Activated naive CD4-positive, alpha-beta T cell treated with anti-CD3 and anti-CD28 coated beads, Interleukin-2, amount 10 ng/mL, durations not matched to agents 7 days and 5 days (primary cell): ENCODE measurements at regions not wholly inside any gene's neighbourhood (a gene's known extent, or its start where the extent isn't known, plus 50 kb on each side); places are given as distances from the start of the nearest gene placed in this dataset.
A peak's percentile ranks its signal among the peaks of the same experiment; 100 is the strongest.
"Not testable (repeated sequence)": the region's sequence is repeated elsewhere in the genome, so short reads cannot be mapped to it uniquely, and the experiment has no call there.

Experiments used
- CTCF ChIA-PET: fragments of 350-600 bp; sonication (Branson Sonifier 250); formaldehyde crosslinking; loops from one replicate; lab custom pipeline; 2021; ENCODE audit warnings: antibody characterized with exemption; lab: Charles Lee
- DNase-seq: peaks from one replicate; pipeline ENCODE4 v3.0.0-alpha.2; 2020
- H3K27ac Mint-ChIP-seq: one replicate; pipeline ENCODE4 v1.8.0; 2021; ENCODE audit warnings: mild to moderate bottlenecking, moderate library complexity, mixed read lengths
- H3K27me3 Mint-ChIP-seq: one replicate; pipeline ENCODE4 v1.8.0; 2021; ENCODE audit warnings: mild to moderate bottlenecking, mixed read lengths
- H3K36me3 Mint-ChIP-seq: one replicate; pipeline ENCODE4 v1.8.0; 2021; ENCODE audit warnings: mixed read lengths
- H3K4me1 Mint-ChIP-seq: one replicate; pipeline ENCODE4 v1.8.0; 2021; ENCODE audit warnings: mixed read lengths
- H3K4me3 Mint-ChIP-seq: one replicate; pipeline ENCODE4 v1.8.0; 2021; ENCODE audit warnings: mild to moderate bottlenecking, moderate library complexity, mixed read lengths
- H3K9me3 Mint-ChIP-seq: one replicate; pipeline ENCODE4 v1.8.0; 2021; ENCODE audit warnings: mixed read lengths

DNA sequence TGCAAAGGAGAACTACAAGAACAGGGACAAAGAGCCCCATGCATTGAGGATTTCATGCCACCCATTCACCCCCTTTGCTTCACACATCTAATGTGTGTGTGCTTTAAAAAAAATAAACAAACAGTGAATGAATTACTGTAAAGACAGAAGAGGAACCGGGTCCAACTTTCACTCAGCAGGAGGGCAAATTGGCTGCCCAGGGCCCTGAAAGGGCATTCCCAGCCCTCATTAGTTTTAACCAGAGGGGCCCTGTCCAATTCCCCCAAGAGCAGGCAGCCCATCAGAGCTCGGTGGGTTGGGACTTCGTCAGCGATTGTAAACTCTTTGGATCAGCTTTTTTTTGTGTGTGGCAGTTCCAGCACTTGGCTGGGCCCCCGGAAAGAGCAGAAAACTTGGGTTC lies 73.6 kb upstream of the PDZD8 start:
- Mint-ChIP-seq H3K9me3 (peaks cover 31% of the 10 kb centered on the region), H3K27me3 (peaks cover 5% of the 10 kb centered on the region), H3K27ac (no peak overlapping the region), H3K4me3 (no peak overlapping the region), H3K4me1 (no peaks in the 10 kb centered on the region), H3K36me3 (peaks cover 3% of the 10 kb centered on the region)
- DNase-seq: no peak
- CTCF ChIA-PET: interaction anchor here (1.0 to 1.4 kb wide), 2 partner anchors 9 to 13 kb away, joined by 3 to 4 read pairs; no protein-coding TSS in a partner anchor

GRCh38 chr10:117445992-117446391 lies 70.8 kb upstream of the PDZD8 start:
- no peak overlapping the region for H3K27ac Mint-ChIP-seq
- peaks cover 14% of the 10 kb centered on the region for H3K27me3 Mint-ChIP-seq
- peaks cover 29% of the 10 kb centered on the region for H3K9me3 Mint-ChIP-seq
- CTCF ChIA-PET: no interaction called here
- no peaks in the 10 kb centered on the region for H3K4me1 Mint-ChIP-seq
- H3K36me3 Mint-ChIP-seq: peaks cover 3% of the 10 kb centered on the region
- H3K4me3 Mint-ChIP-seq: no peak overlapping the region
- DNase-seq: no peak

DNA sequence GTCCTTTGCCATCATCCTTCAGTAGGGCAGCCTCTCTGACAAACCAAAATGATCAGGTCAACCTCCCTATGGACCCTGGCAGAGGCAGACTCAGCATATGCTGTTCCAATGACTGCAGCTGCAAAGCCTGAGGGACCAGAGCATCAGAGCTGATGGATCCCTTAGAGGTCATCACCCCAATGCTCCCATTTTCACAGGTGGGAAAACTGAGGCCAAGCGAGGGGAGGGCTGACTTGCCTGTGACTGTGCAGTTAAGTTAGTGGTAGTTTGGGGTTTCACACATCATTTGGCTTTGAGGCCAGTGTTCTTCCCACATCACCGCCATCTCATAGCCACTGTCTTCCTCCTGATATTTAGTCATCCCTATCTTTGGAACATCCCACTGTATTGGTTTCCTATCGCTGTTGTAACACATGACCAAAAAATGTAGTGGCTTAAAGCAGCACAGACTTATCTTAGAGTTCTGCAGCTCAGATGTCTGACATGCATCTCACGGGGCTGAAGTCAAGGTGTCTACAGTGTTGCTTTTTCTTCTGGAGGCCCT lies 69.3 kb upstream of the PDZD8 start:
- CTCF ChIA-PET: no interaction called here
- Mint-ChIP-seq H3K27me3 (peaks cover 18% of the 10 kb centered on the region), H3K4me1 (no peaks in the 10 kb centered on the region), H3K4me3 (no peak overlapping the region), H3K36me3 (peaks cover 3% of the 10 kb centered on the region), H3K9me3 (peaks cover 29% of the 10 kb centered on the region), H3K27ac (no peak overlapping the region)
- no peak for DNase-seq

GRCh38 chr10:117443686-117444041 lies 68.4 kb upstream of the PDZD8 start:
- H3K27me3 Mint-ChIP-seq: peaks cover 18% of the 10 kb centered on the region
- no peak for DNase-seq
- CTCF ChIA-PET: no interaction called here
- H3K4me3 Mint-ChIP-seq: no peak overlapping the region
- H3K4me1 Mint-ChIP-seq: no peaks in the 10 kb centered on the region
- H3K27ac Mint-ChIP-seq: no peak overlapping the region
- H3K36me3 Mint-ChIP-seq: peaks cover 3% of the 10 kb centered on the region
- H3K9me3 Mint-ChIP-seq: peaks cover 29% of the 10 kb centered on the region

DNA sequence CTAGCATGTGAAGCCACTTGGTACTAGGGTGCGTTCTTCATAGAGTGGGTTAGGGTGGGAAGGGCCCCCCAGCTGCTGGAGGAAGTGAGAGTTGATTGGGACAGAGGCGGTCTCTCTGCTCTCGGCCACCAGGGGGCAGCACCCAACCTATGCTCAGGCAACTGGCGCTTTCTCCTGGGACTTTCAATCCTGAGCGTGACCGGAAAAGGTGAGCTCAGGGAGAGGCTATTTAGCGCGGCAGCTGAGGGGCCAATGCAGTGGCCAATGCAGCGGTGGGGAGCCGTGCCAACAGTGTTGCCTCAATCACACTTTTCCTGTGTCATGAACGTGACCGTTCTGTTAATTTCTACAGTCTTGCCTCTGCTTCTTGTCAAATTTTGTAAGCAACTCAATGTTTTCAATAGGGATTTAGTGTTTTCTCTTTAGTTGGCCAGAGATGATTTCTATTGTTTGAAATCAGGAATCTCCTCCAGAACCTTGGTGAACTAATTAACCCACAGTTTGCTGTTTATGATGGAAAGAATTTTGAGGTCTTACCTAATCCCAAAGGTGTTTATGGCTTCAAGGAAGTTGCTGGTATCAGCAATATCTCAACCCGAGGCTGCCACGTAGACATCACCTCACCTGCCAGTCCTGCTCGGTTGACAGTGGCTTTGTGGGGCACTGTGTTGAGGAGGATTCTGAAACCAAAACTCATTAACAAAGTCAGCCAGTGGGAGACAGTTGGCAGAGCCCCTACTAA lies 67.9 kb upstream of the PDZD8 start:
- no peaks in the 10 kb centered on the region for H3K4me1 Mint-ChIP-seq
- CTCF ChIA-PET: interaction anchor here (1.0 to 2.2 kb wide), 7 partner anchors 9 to 801 kb away, joined by 3 to 11 read pairs (median 4); no protein-coding TSS in a partner anchor
- peaks cover 3% of the 10 kb centered on the region for H3K36me3 Mint-ChIP-seq
- H3K4me3 Mint-ChIP-seq: no peak overlapping the region
- H3K9me3 Mint-ChIP-seq: peaks cover 27% of the 10 kb centered on the region
- peak; percentile 63 for DNase-seq
- H3K27ac Mint-ChIP-seq: no peak overlapping the region
- peaks cover 18% of the 10 kb centered on the region for H3K27me3 Mint-ChIP-seq

DNA sequence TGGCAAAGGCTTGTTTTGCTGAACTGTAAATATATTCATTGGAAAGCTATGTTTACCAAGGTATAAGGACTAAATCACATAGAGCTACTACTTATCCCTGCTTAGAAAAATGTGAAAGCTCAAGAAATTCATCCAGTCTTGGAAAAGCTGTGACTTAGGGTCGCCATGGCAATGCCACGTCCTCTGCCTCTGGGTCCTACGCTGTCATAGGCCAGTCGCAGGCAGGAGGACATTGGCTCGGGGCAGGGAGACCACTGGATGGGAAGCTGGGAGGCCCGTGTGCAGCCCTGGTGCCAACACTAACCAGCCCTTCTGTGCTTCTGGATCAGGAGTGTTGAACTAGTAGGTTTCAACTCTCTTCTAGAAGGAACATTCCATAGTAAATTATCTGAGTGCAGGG lies 67.3 kb upstream of the PDZD8 start:
- no peak overlapping the region for H3K4me3 Mint-ChIP-seq
- no peak for DNase-seq
- peaks cover 27% of the 10 kb centered on the region for H3K9me3 Mint-ChIP-seq
- no peaks in the 10 kb centered on the region for H3K4me1 Mint-ChIP-seq
- H3K36me3 Mint-ChIP-seq: peaks cover 3% of the 10 kb centered on the region
- CTCF ChIA-PET: interaction anchor here (1.0 to 2.2 kb wide), 7 partner anchors 10 to 801 kb away, joined by 3 to 11 read pairs (median 4); no protein-coding TSS in a partner anchor
- peaks cover 18% of the 10 kb centered on the region for H3K27me3 Mint-ChIP-seq
- H3K27ac Mint-ChIP-seq: no peak overlapping the region

DNA sequence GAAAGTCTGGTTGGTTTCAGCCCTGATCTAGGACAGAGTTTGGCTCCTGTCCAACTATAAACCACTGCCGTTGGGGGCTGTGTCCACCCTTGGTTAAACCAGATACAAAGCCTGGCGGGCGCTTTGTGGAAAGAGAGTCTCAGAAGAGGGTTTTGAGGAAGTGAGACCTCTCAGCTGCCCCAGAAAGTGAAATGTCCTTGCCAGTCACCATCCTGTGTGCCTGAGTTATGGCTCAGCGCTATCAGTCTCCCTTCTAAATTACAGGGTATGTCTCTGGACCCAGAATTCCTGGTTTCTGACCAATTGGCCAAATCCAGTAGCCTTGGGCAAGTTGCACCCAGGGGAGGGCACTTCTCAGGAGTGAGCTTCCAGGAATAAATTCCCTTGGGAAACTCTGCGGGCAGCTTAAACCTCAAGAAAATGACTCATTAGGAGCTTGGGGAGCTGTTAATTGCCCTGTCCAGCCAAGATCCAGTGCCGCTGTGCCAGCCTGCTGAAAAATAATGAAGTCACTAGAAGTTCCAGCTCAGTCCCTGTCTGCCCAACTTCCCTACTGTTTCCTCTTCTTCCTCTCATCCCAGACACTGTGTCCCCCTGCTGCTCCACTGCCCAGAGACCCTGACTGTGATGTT lies 66.7 kb upstream of the PDZD8 start:
- Mint-ChIP-seq H3K9me3 (peaks cover 22% of the 10 kb centered on the region), H3K27ac (no peak overlapping the region), H3K36me3 (peaks cover 3% of the 10 kb centered on the region), H3K4me1 (no peaks in the 10 kb centered on the region), H3K4me3 (no peak overlapping the region), H3K27me3 (peaks cover 18% of the 10 kb centered on the region)
- no peak for DNase-seq
- CTCF ChIA-PET: interaction anchor here (1.0 to 2.2 kb wide), 7 partner anchors 10 to 802 kb away, joined by 3 to 11 read pairs (median 4); no protein-coding TSS in a partner anchor

GRCh38 chr10:117441361-117441760 lies 66.1 kb upstream of the PDZD8 start:
- CTCF ChIA-PET: interaction anchor here (1.3 to 2.2 kb wide), 3 partner anchors 11 to 802 kb away, joined by 3 to 11 read pairs (median 4); no protein-coding TSS in a partner anchor
- peaks cover 3% of the 10 kb centered on the region for H3K36me3 Mint-ChIP-seq
- H3K27me3 Mint-ChIP-seq: peaks cover 18% of the 10 kb centered on the region
- no peak overlapping the region for H3K27ac Mint-ChIP-seq
- DNase-seq: no peak
- H3K4me3 Mint-ChIP-seq: no peak overlapping the region
- H3K9me3 Mint-ChIP-seq: peaks cover 17% of the 10 kb centered on the region
- H3K4me1 Mint-ChIP-seq: no peaks in the 10 kb centered on the region

DNA sequence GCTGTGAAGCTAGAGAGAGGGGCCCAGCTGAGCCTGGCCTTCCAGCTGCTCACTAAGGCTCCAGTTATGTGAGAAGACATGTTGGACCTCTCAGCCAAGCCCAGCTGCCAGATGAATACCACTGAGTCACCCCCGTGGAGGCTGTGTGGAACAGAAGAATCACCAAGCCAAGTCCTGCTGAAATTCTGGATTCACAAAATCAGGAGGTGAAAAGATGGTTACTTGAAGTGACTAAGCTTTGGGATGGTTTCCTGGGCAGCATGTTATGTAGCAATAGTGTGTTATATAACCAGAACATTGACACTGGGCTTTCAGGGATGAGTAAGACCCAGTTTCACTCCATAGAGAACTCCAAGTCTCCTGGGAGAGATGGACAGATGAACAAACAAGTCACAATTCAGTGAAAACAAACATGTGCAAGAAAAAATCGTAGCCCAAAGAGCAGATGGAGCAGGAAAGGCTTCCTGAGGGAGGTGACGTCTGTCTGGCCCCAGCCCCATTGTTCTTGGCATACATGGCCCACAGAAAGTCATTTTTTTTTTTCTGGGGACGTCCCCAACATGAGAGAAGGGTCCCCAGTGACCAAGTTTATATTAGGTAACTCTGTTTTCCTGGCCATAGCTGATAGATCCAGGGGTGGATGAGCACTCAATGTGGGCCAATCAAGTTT lies 64.1 kb upstream of the PDZD8 start:
- no peaks in the 10 kb centered on the region for H3K36me3 Mint-ChIP-seq
- peaks cover 13% of the 10 kb centered on the region for H3K27me3 Mint-ChIP-seq
- no peaks in the 10 kb centered on the region for H3K4me1 Mint-ChIP-seq
- DNase-seq: no peak
- no peak overlapping the region for H3K27ac Mint-ChIP-seq
- CTCF ChIA-PET: no interaction called here
- peaks cover 3% of the 10 kb centered on the region for H3K9me3 Mint-ChIP-seq
- H3K4me3 Mint-ChIP-seq: no peak overlapping the region

DNA sequence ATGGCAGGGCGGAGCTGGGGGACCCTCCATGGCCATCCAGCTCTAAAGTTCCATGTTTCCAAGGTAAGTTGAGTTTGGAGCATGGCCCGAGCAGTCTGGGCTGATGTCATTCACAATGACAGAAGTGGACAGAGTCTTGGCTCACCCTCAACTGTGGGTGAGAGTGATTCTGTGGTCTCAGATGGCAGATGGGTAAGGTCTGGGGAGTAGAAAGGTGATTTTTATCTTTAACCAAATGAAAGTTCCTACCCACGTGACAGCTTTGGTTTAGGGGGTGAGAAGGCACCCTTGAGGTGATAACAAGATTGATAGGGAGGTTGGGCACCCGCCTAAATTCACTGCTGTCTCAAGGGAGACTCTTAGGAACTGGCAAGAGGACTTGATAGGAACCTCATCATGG lies 57.6 kb upstream of the PDZD8 start:
- no peak overlapping the region for H3K4me3 Mint-ChIP-seq
- no peaks in the 10 kb centered on the region for H3K36me3 Mint-ChIP-seq
- CTCF ChIA-PET: no interaction called here
- no peak overlapping the region for H3K27ac Mint-ChIP-seq
- no peaks in the 10 kb centered on the region for H3K4me1 Mint-ChIP-seq
- H3K27me3 Mint-ChIP-seq: peaks cover 7% of the 10 kb centered on the region
- H3K9me3 Mint-ChIP-seq: no peaks in the 10 kb centered on the region
- DNase-seq: no peak

DNA sequence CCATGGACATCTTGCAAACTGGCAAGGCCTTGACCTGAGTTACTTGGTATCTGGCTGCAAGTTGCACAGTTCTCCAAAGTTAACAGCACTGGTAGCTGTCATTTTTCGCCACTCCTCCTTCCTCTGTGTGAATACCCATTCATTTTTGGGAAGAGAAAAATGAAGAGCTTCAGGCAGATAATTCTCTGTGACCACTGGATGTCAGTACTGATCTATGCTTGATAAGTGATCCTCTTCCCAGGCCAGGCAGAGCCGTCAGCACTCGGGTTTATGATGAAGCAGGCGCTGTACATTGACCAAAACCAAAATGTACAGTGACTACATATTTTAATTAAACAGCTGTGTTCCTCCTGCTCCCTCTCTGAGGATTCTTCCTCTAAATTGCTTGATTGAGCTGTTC lies 55.9 kb upstream of the PDZD8 start:
- no peak for DNase-seq
- Mint-ChIP-seq H3K4me3 (no peak overlapping the region), H3K27me3 (peaks cover 11% of the 10 kb centered on the region), H3K4me1 (no peaks in the 10 kb centered on the region), H3K36me3 (no peaks in the 10 kb centered on the region), H3K27ac (no peak overlapping the region), H3K9me3 (no peaks in the 10 kb centered on the region)
- CTCF ChIA-PET: interaction anchor here (0.6 kb wide), 1 partner anchor 129 kb away, joined by 3 read pairs; no protein-coding TSS in a partner anchor

- H3K4me1 Mint-ChIP-seq, H3K27ac Mint-ChIP-seq, DNase-seq, H3K4me3 Mint-ChIP-seq, H3K36me3 Mint-ChIP-seq, CTCF ChIA-PET, H3K9me3 Mint-ChIP-seq: not testable (repeated sequence)
- peaks cover 11% of the 10 kb centered on the region for H3K27me3 Mint-ChIP-seq
Observed at GRCh38 chr10:117430535-117430934, 55.3 kb upstream of the PDZD8 start.

DNA sequence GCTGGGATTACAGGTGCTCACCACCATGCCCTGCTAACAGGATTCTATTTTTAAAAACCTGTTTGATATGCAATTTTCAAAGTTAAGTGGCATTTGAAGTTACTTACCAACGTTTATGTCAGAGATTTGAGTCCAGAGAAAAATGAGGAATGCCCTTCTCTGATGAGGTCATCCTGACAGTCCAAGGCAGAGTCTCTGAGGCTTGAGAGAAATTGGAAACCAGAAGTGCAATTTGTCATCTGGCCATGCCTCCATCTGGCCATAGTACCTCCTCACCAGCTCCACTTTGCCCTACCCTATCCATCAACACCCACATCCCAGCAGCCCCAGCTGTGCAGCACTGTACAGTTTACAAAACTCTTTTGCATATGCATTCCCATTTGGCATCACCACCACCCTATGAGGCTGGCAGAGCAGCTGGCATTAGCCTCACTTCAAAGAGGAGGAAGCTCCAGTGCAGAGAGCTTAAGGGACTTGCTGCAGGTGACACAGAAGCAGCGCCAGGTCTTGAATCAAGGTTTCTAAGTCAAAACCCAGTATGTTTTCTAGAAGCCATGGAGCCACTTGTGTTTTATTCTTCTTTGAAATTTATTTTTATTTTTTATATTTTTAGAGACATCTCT lies 54.5 kb upstream of the PDZD8 start:
- no peak overlapping the region for H3K27ac Mint-ChIP-seq
- no peak overlapping the region for H3K4me3 Mint-ChIP-seq
- no peaks in the 10 kb centered on the region for H3K4me1 Mint-ChIP-seq
- H3K27me3 Mint-ChIP-seq: peaks cover 11% of the 10 kb centered on the region
- H3K9me3 Mint-ChIP-seq: no peaks in the 10 kb centered on the region
- H3K36me3 Mint-ChIP-seq: no peaks in the 10 kb centered on the region
- DNase-seq: no peak
- CTCF ChIA-PET: no interaction called here

GRCh38 chr10:117427356-117427755 lies 52.1 kb upstream of the PDZD8 start:
- no peak overlapping the region for H3K4me3 Mint-ChIP-seq
- CTCF ChIA-PET: no interaction called here
- no peaks in the 10 kb centered on the region for H3K36me3 Mint-ChIP-seq
- H3K9me3 Mint-ChIP-seq: no peaks in the 10 kb centered on the region
- H3K4me1 Mint-ChIP-seq: no peaks in the 10 kb centered on the region
- DNase-seq: no peak
- H3K27ac Mint-ChIP-seq: no peak overlapping the region
- H3K27me3 Mint-ChIP-seq: peaks cover 7% of the 10 kb centered on the region
